Epithelial cell of proximal tubule (primary cell): ENCODE measurements at regions not wholly inside any gene's neighbourhood (a gene's known extent, or its start where the extent isn't known, plus 50 kb on each side); places are given as distances from the start of the nearest gene placed in this dataset.
"Not testable (repeated sequence)": the region's sequence is repeated elsewhere in the genome, so short reads cannot be mapped to it uniquely, and the experiment has no call there.

Source experiments
- DNase-seq: peaks from one replicate; pipeline ENCODE4 v3.0.0-alpha.2; 2011; ENCODE audit warnings: low read depth
- H3K4me3 ChIP-seq: 2 replicates; pipeline ENCODE4 v1.5.1; 2011; ENCODE audit warnings: low read depth, mild to moderate bottlenecking, low read length
- CTCF ChIP-seq: conservative IDR thresholded peaks from 2 replicates; pipeline ENCODE4 v1.5.1; 2012; ENCODE audit warnings: low read depth, mild to moderate bottlenecking, low read length

- H3K4me3 ChIP-seq, result no peak overlapping the region
- no peak for TF ChIP-seq CTCF
- DNase-seq, result no peak
Measured at GRCh38 chr11:134497586-134497985, 85.5 kb upstream of the B3GAT1 start.

- not testable (repeated sequence) for H3K4me3 ChIP-seq, DNase-seq
Measured at GRCh38 chr11:134496058-134496457, 84.0 kb upstream of the B3GAT1 start.

GRCh38 chr11:134494395-134494794 lies 82.4 kb upstream of the B3GAT1 start:
- DNase-seq, H3K4me3 ChIP-seq: not testable (repeated sequence)

- not testable (repeated sequence) for DNase-seq, H3K4me3 ChIP-seq
Measured at GRCh38 chr11:134492411-134492810, 80.4 kb upstream of the B3GAT1 start.

- no peak for TF ChIP-seq CTCF
Measured at GRCh38 chr11:134489728-134490127, 77.7 kb upstream of the B3GAT1 start.

GRCh38 chr11:134488913-134489312 lies 76.9 kb upstream of the B3GAT1 start:
- DNase-seq, result no peak
- no peak for TF ChIP-seq CTCF
- no peak overlapping the region for H3K4me3 ChIP-seq

More at GRCh38 chr11:134489728-134490127, 77.7 kb upstream of the B3GAT1 start:
- DNase-seq, result no peak
- H3K4me3 ChIP-seq, result no peak overlapping the region

- no peak for DNase-seq
Measured at GRCh38 chr11:134488512-134488911, 76.5 kb upstream of the B3GAT1 start.

GRCh38 chr11:134487696-134488095 lies 75.7 kb upstream of the B3GAT1 start:
- DNase-seq, result no peak
- TF ChIP-seq CTCF, result no peak
- H3K4me3 ChIP-seq, result no peak overlapping the region

More at GRCh38 chr11:134488512-134488911, 76.5 kb upstream of the B3GAT1 start:
- TF ChIP-seq CTCF, result no peak
- H3K4me3 ChIP-seq, result no peak overlapping the region

- DNase-seq, result no peak
- TF ChIP-seq CTCF, result no peak
- no peak overlapping the region for H3K4me3 ChIP-seq
Measured at GRCh38 chr11:134486704-134487103, 74.7 kb upstream of the B3GAT1 start.
